Cardiac fibroblast (primary cell): ENCODE measurements at regions not wholly inside any gene's neighbourhood (a gene's known extent, or its start where the extent isn't known, plus 50 kb on each side); places are given as distances from the start of the nearest gene placed in this dataset.

Source experiments
- DNase-seq, 2 donors: peaks; one replicate each; pipeline versions ENCODE4 v3.0.0 to v3.0.0-alpha.2; 2010; ENCODE audit warnings: low read depth in 2 of 2
- H3K4me3 ChIP-seq, 2 donors: replicated peaks in 1 of 2; 1 replicate in 1 of 2; 2 replicates in 1 of 2; pipeline ENCODE4 v1.5.1; 2011; ENCODE audit warnings: low read depth in 2 of 2, low read length in 2 of 2, mild to moderate bottlenecking in 2 of 2, moderate library complexity in 1 of 2
- TF ChIP-seq, protein P1 (sequence below): IDR thresholded peaks from one replicate; pipeline ENCODE4 v1.5.1; 2011; ENCODE audit warnings: low read depth, mild to moderate bottlenecking, low read length, inconsistent platforms

GRCh38 chr11:69231466-69232018 is 62.4 kb upstream of the MYEOV start:
- DNase-seq, result no peak
- H3K4me3 ChIP-seq, result no peak overlapping the region
- TF ChIP-seq, protein P1, sequence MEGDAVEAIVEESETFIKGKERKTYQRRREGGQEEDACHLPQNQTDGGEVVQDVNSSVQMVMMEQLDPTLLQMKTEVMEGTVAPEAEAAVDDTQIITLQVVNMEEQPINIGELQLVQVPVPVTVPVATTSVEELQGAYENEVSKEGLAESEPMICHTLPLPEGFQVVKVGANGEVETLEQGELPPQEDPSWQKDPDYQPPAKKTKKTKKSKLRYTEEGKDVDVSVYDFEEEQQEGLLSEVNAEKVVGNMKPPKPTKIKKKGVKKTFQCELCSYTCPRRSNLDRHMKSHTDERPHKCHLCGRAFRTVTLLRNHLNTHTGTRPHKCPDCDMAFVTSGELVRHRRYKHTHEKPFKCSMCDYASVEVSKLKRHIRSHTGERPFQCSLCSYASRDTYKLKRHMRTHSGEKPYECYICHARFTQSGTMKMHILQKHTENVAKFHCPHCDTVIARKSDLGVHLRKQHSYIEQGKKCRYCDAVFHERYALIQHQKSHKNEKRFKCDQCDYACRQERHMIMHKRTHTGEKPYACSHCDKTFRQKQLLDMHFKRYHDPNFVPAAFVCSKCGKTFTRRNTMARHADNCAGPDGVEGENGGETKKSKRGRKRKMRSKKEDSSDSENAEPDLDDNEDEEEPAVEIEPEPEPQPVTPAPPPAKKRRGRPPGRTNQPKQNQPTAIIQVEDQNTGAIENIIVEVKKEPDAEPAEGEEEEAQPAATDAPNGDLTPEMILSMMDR, result no peak

GRCh38 chr11:69232821-69233743 is 60.9 kb upstream of the MYEOV start:
- H3K4me3 ChIP-seq, result no peak overlapping the region
- TF ChIP-seq, protein P1, result no peak
- no peak for DNase-seq

- DNase-seq, result no peak
- TF ChIP-seq, protein P1, result no peak
- no peak overlapping the region for H3K4me3 ChIP-seq
Measured at GRCh38 chr11:69233744-69234570, 60.0 kb upstream of the MYEOV start.

GRCh38 chr11:69234740-69235710 is 58.9 kb upstream of the MYEOV start:
- H3K4me3 ChIP-seq, result no peak overlapping the region
- TF ChIP-seq, protein P1, result no peak
- no peak for DNase-seq

GRCh38 chr11:69238573-69239351 is 55.2 kb upstream of the MYEOV start:
- TF ChIP-seq, protein P1, result no peak

More at GRCh38 chr11:69238573-69239351, 55.2 kb upstream of the MYEOV start:
- H3K4me3 ChIP-seq, result no peak overlapping the region
- no peak for DNase-seq
